Endothelial cell of umbilical vein (primary cell): ENCODE measurements at regions not wholly inside any gene's neighbourhood (a gene's known extent, or its start where the extent isn't known, plus 50 kb on each side); places are given as distances from the start of the nearest gene placed in this dataset.

Experiments used
- BruUV-seq: library from RNA; stranded (reverse); fragments of 400-500 nt; replicated peaks from 2 replicates; lab custom pipeline; 2021; lab: Mats Ljungman, UMichigan
- CTCF ChIA-PET: fragments of 300-600, 350-600 bp; sonication (Branson Sonifier 250); formaldehyde crosslinking; loops from one replicate; lab custom pipeline; 2021; ENCODE audit warnings: antibody characterized with exemption, inconsistent platforms; lab: Charles Lee
- POLR2A ChIA-PET: fragments of 300-600, 350-600 bp; sonication (Branson Sonifier 250); formaldehyde crosslinking; loops from one replicate; lab custom pipeline; 2021; ENCODE audit warnings: antibody characterized with exemption, inconsistent platforms; lab: Charles Lee
- DNase-seq: peaks from one replicate; pipeline ENCODE4 v3.0.0-alpha.2; 2011; ENCODE audit warnings: low read depth, low spot score
- FAIRE-seq: peaks from 2 replicates; lab custom pipeline; 2011; peaks lifted over from hg19 to GRCh38; lab: Jason Lieb, UNC
- H2AFZ ChIP-seq: 2 replicates; pipeline ENCODE4 v1.6.0; 2012; ENCODE audit warnings: low read depth, low read length, control low read depth, inconsistent platforms
- H3K27ac ChIP-seq: 2 replicates; pipeline ENCODE4 v1.5.1; 2011; ENCODE audit warnings: low read depth, mild to moderate bottlenecking, control low read depth, low read length, moderate library complexity; ENCODE audit not compliant: insufficient read depth
- H3K27me3 ChIP-seq, 2 experiments: 2 replicates each; pipeline versions ENCODE4 v1.6.0 to v1.6.1; 2011; ENCODE audit warnings: low read length in 2 of 2, mixed read lengths in 1 of 2; ENCODE audit not compliant: control insufficient read depth in 2 of 2, insufficient read depth in 2 of 2
- H3K36me3 ChIP-seq, 2 experiments: 2 replicates in 1 of 2; 3 replicates in 1 of 2; pipeline ENCODE4 v1.5.1; 2011; ENCODE audit warnings: low read length in 2 of 2, mild to moderate bottlenecking in 1 of 2, moderate library complexity in 1 of 2; ENCODE audit not compliant: control insufficient read depth in 2 of 2, insufficient read depth in 2 of 2; ENCODE audit errors: extremely low read depth in 1 of 2
- H3K4me1 ChIP-seq: 3 replicates; pipeline ENCODE4 v1.5.1; 2011; ENCODE audit warnings: mild to moderate bottlenecking, low read length; ENCODE audit not compliant: control insufficient read depth, insufficient read depth; ENCODE audit errors: extremely low read depth
- H3K4me2 ChIP-seq: 2 replicates; pipeline ENCODE4 v1.6.1; 2011; ENCODE audit warnings: low read length, control low read depth, mixed read lengths; ENCODE audit not compliant: insufficient read depth
- H3K4me3 ChIP-seq, 3 experiments: fragments of 200-600 bp in 1 of 3; sonication (generic), shearing (Covaris generic) in 1 of 3; replicated peaks in 1 of 3; 2 replicates each; pipeline ENCODE4 v1.5.1; 2011 to 2016; ENCODE audit warnings: control low read depth in 3 of 3, low read length in 3 of 3, mild to moderate bottlenecking in 2 of 3, inconsistent platforms in 1 of 3, low read depth in 1 of 3, moderate library complexity in 1 of 3; ENCODE audit not compliant: insufficient read depth in 1 of 3
- H3K79me2 ChIP-seq: 2 replicates; pipeline ENCODE4 v1.6.0; 2012; ENCODE audit warnings: low read length, inconsistent platforms; ENCODE audit not compliant: control insufficient read depth, insufficient read depth
- H3K9ac ChIP-seq: replicated peaks from 2 replicates; pipeline ENCODE3; 2011; ENCODE audit warnings: low read length, control low read depth; ENCODE audit not compliant: insufficient read depth; ENCODE audit errors: extremely low read depth
- H3K9me1 ChIP-seq: replicated peaks from 3 replicates; pipeline ENCODE4 v1.6.0; 2011; ENCODE audit warnings: mild to moderate bottlenecking, low read length; ENCODE audit not compliant: control insufficient read depth, insufficient read depth; ENCODE audit errors: extremely low read depth
- H3K9me3 ChIP-seq: replicated peaks from 2 replicates; pipeline ENCODE4 v1.5.1; 2012; ENCODE audit warnings: low read length, inconsistent platforms; ENCODE audit not compliant: control insufficient read depth, insufficient read depth
- H4K20me1 ChIP-seq: replicated peaks from 2 replicates; pipeline ENCODE3; 2011; ENCODE audit warnings: mild to moderate bottlenecking, low read length; ENCODE audit not compliant: control insufficient read depth, insufficient read depth; ENCODE audit errors: extremely low read depth
- EZH2 ChIP-seq: IDR thresholded peaks from 2 replicates; pipeline ENCODE4 v1.6.1; 2012; ENCODE audit warnings: borderline replicate concordance, low read depth, mild to moderate bottlenecking, moderate library complexity, low read length, inconsistent platforms; ENCODE audit not compliant: severe bottlenecking
- FOS ChIP-seq: IDR thresholded peaks from 2 replicates; pipeline ENCODE4 v1.6.1; 2011; ENCODE audit warnings: mild to moderate bottlenecking, low read length, moderate library complexity, borderline replicate concordance; ENCODE audit not compliant: insufficient read depth
- JUN ChIP-seq: IDR thresholded peaks from 2 replicates; pipeline ENCODE4 v1.6.1; 2011; ENCODE audit warnings: borderline replicate concordance, low read depth; ENCODE audit not compliant: insufficient read length, insufficient read depth
- MYC ChIP-seq: IDR thresholded peaks from one replicate; pipeline ENCODE4 v1.6.1; 2011; ENCODE audit warnings: mild to moderate bottlenecking, low read depth, low read length
- POLR2A ChIP-seq: IDR thresholded peaks from 2 replicates; pipeline ENCODE4 v1.6.1; 2012; ENCODE audit warnings: low read depth, mild to moderate bottlenecking, control low read depth, low read length
- POLR2AphosphoS5 ChIP-seq: IDR thresholded peaks from 2 replicates; pipeline ENCODE4 v1.6.1; 2012; ENCODE audit warnings: low read depth, mild to moderate bottlenecking, control low read depth, low read length, moderate library complexity; ENCODE audit not compliant: insufficient read depth
- dilution Hi-C: fragments of 300-500 bp; cut with MboI; formaldehyde crosslinking; loops from one replicate; pipeline ENCODE4 v1.15.0; 2019; ENCODE audit warnings: low sequenced_read_pairs; ENCODE audit not compliant: extremely low pct_ligation_motif_present
- intact Hi-C: fragments of 100-400 bp; cut with micrococcal nuclease; formaldehyde crosslinking; loops from one replicate; pipeline ENCODE4 v1.10.0; 2022
- TF ChIP-seq, protein P1 (sequence below), 2 donors: IDR thresholded peaks; 1 replicate in 1 of 2; 2 replicates in 1 of 2; pipeline ENCODE4 v1.5.1; 2011; ENCODE audit warnings: low read length in 2 of 2, mild to moderate bottlenecking in 2 of 2, moderate library complexity in 2 of 2, control low read depth in 1 of 2, inconsistent platforms in 1 of 2, low read depth in 1 of 2; ENCODE audit not compliant: insufficient read depth in 1 of 2; ENCODE audit errors: extremely low read depth in 1 of 2

DNA sequence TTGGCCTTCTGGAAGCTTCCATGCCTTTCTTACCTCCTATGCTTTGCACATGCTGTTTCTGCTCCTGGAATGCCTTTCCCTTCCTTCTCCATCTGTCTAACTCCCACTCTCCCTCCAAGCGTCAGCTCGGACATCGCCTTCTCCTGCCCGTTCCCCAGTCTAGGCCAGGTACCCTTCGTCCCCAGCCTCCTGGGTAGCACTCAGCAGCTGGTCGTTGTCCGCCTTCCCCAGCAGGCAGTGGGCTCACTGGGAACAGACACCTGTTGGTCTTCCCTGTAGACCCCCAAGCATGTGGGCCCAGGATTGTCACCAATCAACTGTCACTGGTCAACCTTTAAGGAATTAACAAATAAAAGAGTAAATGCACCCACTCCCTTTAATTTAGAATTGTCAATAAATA, 202.2 kb downstream of the RGS3 start:
- dilution Hi-C loops (no loop called here), intact Hi-C loops (no loop called here)
- no peaks in the 10 kb centered on the region for H3K36me3 ChIP-seq
- H3K9ac ChIP-seq, result no peak overlapping the region
- no peaks in the 10 kb centered on the region for H4K20me1 ChIP-seq
- H3K4me3 ChIP-seq, result no peak overlapping the region
- H3K27ac ChIP-seq, result no peak overlapping the region
- H3K79me2 ChIP-seq, result no peaks in the 10 kb centered on the region
- peaks cover 0 to 4% of the 10 kb centered on the region in 2 experiments for H3K27me3 ChIP-seq
- no peak for TF ChIP-seq EZH2
- TF ChIP-seq POLR2A, result no peak
- TF ChIP-seq, protein P1, sequence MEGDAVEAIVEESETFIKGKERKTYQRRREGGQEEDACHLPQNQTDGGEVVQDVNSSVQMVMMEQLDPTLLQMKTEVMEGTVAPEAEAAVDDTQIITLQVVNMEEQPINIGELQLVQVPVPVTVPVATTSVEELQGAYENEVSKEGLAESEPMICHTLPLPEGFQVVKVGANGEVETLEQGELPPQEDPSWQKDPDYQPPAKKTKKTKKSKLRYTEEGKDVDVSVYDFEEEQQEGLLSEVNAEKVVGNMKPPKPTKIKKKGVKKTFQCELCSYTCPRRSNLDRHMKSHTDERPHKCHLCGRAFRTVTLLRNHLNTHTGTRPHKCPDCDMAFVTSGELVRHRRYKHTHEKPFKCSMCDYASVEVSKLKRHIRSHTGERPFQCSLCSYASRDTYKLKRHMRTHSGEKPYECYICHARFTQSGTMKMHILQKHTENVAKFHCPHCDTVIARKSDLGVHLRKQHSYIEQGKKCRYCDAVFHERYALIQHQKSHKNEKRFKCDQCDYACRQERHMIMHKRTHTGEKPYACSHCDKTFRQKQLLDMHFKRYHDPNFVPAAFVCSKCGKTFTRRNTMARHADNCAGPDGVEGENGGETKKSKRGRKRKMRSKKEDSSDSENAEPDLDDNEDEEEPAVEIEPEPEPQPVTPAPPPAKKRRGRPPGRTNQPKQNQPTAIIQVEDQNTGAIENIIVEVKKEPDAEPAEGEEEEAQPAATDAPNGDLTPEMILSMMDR (IDR thresholded peaks at IDR 0.05; ENCODE audit: extremely low read depth in 1 of 2, insufficient read depth in 1 of 2, low read depth in 1 of 2, low read length in 2 of 2), result no peak
- no peak overlapping the region for H3K4me2 ChIP-seq
- no peaks in the 10 kb centered on the region for H3K4me1 ChIP-seq
- H3K9me1 ChIP-seq, result no peaks in the 10 kb centered on the region
- no TSS peak for BruUV-seq
- no peaks in the 10 kb centered on the region for H3K9me3 ChIP-seq
- POLR2A ChIA-PET, result no interaction called here
- no peak for FAIRE-seq
- CTCF ChIA-PET, result interaction anchor here (1.1 to 2.8 kb wide), 3 partner anchors 8 to 265 kb away, joined by 3 to 15 read pairs (median 11); partner anchors contain the start of gene ALAD
- no peak overlapping the region for H2AFZ ChIP-seq
- DNase-seq, result no peak

DNA sequence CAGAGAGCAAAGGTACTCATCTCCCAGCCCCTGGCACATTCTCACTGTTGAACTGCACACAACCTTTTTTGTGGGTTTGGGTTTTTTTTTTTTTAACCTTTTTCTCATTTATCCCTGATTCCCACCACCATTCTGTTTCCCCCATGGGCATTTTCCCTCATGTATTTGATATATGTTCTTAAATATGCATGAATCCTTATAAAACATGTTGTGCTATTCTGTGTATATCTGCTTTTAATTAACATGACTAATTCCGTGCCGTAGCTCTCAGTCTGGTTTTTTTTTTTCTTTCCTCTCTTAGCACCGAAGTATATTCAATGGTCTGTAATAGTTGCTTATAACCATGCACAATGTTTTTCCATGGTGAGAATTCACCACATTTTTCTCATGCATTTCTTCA, 204.5 kb downstream of the RGS3 start:
- Histone ChIP-seq H3K27ac (no peak overlapping the region), H4K20me1 (no peaks in the 10 kb centered on the region), H3K27me3 (no peaks in the 10 kb centered on the region), H3K4me2 (no peak overlapping the region), H2AFZ (no peak overlapping the region), H3K36me3 (no peaks in the 10 kb centered on the region), H3K4me1 (no peaks in the 10 kb centered on the region), H3K9ac (no peak overlapping the region), H3K4me3 (no peak overlapping the region), H3K79me2 (no peaks in the 10 kb centered on the region), H3K9me3 (no peaks in the 10 kb centered on the region), H3K9me1 (no peaks in the 10 kb centered on the region)
- BruUV-seq, result no TSS peak
- dilution Hi-C loops (no loop called here), intact Hi-C loops (no loop called here)
- ChIA-PET CTCF (interaction anchor here (1.0 to 1.4 kb wide), 2 partner anchors 77 to 79 kb away, joined by 3 read pairs; no protein-coding TSS in a partner anchor), POLR2A (no interaction called here)
- FAIRE-seq (no peak), DNase-seq (no peak)
- no peak for TF ChIP-seq FOS
- no peak for TF ChIP-seq MYC
- TF ChIP-seq JUN, result no peak
- TF ChIP-seq EZH2, result no peak
- TF ChIP-seq POLR2AphosphoS5, result no peak
